K562 (cell line): ENCODE measurements at regions not wholly inside any gene's neighbourhood (a gene's known extent, or its start where the extent isn't known, plus 50 kb on each side); places are given as distances from the start of the nearest gene placed in this dataset.

Experiments
- ATAC-seq: fragments of 200-7000 bp; cut with Tn5 transposase; 3 replicates; pipeline ENCODE4 v1.9.1; 2020; ENCODE audit warnings: moderate library complexity
- BruUV-seq: library from RNA; stranded (reverse); fragments of 400-500 nt; replicated peaks from 2 replicates; lab custom pipeline; 2021; lab: Mats Ljungman, UMichigan
- CTCF ChIA-PET: fragments of 300-600 bp; formaldehyde crosslinking; extraction: SDS; loops from one replicate; lab custom pipeline; 2021; ENCODE audit warnings: low intra/inter-chr PET ratio; lab: Yijun Ruan, JAX
- POLR2A ChIA-PET: fragments of 300-600, 350-650 bp; sonication (Branson Sonifier 250); formaldehyde crosslinking; extraction: SDS; loops from one replicate; lab custom pipeline; 2021; ENCODE audit warnings: antibody characterized with exemption, inconsistent platforms; lab: Yijun Ruan, JAX
- DNase-seq, 4 experiments: peaks; one replicate each; pipeline versions ENCODE4 v3.0.0 to v3.0.0-alpha.2; 2011 to 2018; ENCODE audit warnings: low spot score in 3 of 4, mixed read lengths in 3 of 4; ENCODE audit errors: extremely low read depth in 1 of 4
- FAIRE-seq: peaks from 2 replicates; lab custom pipeline; 2011; peaks lifted over from hg19 to GRCh38; lab: Jason Lieb, UNC
- H2AFZ ChIP-seq: 2 replicates; pipeline ENCODE4 v1.6.0; 2011; ENCODE audit warnings: low read depth, low read length, control low read depth, inconsistent platforms
- H3K27ac ChIP-seq: fragments of 200-600 bp; 3 replicates; pipeline ENCODE4 v1.8.0; 2011; ENCODE audit warnings: low read depth, mild to moderate bottlenecking, control low read depth, inconsistent platforms, low read length, moderate library complexity, mixed read lengths; ENCODE audit errors: extremely low read depth
- H3K27me3 ChIP-seq, 2 experiments: fragments of 300-600 bp in 1 of 2; 2 replicates in 1 of 2; 3 replicates in 1 of 2; pipeline versions ENCODE4 v1.6.0 to v1.8.0; 2011; ENCODE audit warnings: inconsistent platforms in 2 of 2, low read length in 2 of 2, mild to moderate bottlenecking in 1 of 2, mixed read lengths in 1 of 2, moderate library complexity in 1 of 2; ENCODE audit not compliant: control insufficient read depth in 2 of 2, insufficient read depth in 2 of 2
- H3K36me3 ChIP-seq: fragments of 300-600 bp; 3 replicates; pipeline ENCODE4 v1.8.0; 2011; ENCODE audit warnings: mild to moderate bottlenecking, low read length, inconsistent platforms; ENCODE audit not compliant: control insufficient read depth, insufficient read depth
- H3K4me1 ChIP-seq, 2 experiments: fragments of 200-600 bp in 1 of 2; replicated peaks in 1 of 2; 2 replicates in 1 of 2; 3 replicates in 1 of 2; pipeline versions ENCODE4 v1.5.1 to v1.8.0; 2011; ENCODE audit warnings: inconsistent platforms in 2 of 2, low read length in 2 of 2, mild to moderate bottlenecking in 1 of 2, mixed read lengths in 1 of 2, moderate library complexity in 1 of 2; ENCODE audit not compliant: control insufficient read depth in 2 of 2, insufficient read depth in 2 of 2
- H3K4me2 ChIP-seq: 2 replicates; pipeline ENCODE4 v1.6.1; 2011; ENCODE audit warnings: low read length, control low read depth, inconsistent platforms, mixed read lengths; ENCODE audit not compliant: insufficient read depth
- H3K4me3 ChIP-seq: fragments of 200-600 bp; sonication (generic), shearing (Covaris generic); 2 replicates; pipeline ENCODE4 v1.5.1; 2016; ENCODE audit warnings: control low read depth, inconsistent platforms
- H3K79me2 ChIP-seq: fragments of 200-600 bp; 3 replicates; pipeline ENCODE4 v1.8.0; 2011; ENCODE audit warnings: low read length, inconsistent platforms; ENCODE audit not compliant: control insufficient read depth, insufficient read depth
- H3K9ac ChIP-seq, 2 experiments: 2 replicates each; pipeline versions ENCODE4 v1.6.0 to v1.6.1; 2011; ENCODE audit warnings: low read depth in 2 of 2, low read length in 2 of 2, control low read depth in 1 of 2, inconsistent platforms in 1 of 2, mild to moderate bottlenecking in 1 of 2, mixed read lengths in 1 of 2; ENCODE audit not compliant: insufficient read depth in 1 of 2
- H3K9me1 ChIP-seq: one replicate; pipeline ENCODE4 v1.6.0; 2011; ENCODE audit warnings: inconsistent platforms, mild to moderate bottlenecking, low read length, moderate library complexity; ENCODE audit not compliant: control insufficient read depth, insufficient read depth
- H3K9me3 ChIP-seq: replicated peaks from 2 replicates; pipeline ENCODE4 v1.5.1; 2011; ENCODE audit warnings: low read depth, low read length, inconsistent platforms; ENCODE audit not compliant: control insufficient read depth, insufficient read depth
- H4K20me1 ChIP-seq: replicated peaks from 2 replicates; pipeline ENCODE4 v1.6.1; 2011; ENCODE audit warnings: low read length, inconsistent platforms, mixed read lengths; ENCODE audit not compliant: control insufficient read depth, insufficient read depth
- DEAF1 ChIP-seq: fragments of 450-650 bp; formaldehyde crosslinking; IDR thresholded peaks from 2 replicates; pipeline ENCODE4 v1.4.0; 2020; ENCODE audit warnings: mild to moderate bottlenecking, moderate library complexity
- KAT8 ChIP-seq: fragments of 450-650 bp; IDR thresholded peaks from 2 replicates; pipeline ENCODE4 v1.6.1; 2016; ENCODE audit warnings: low read depth, mild to moderate bottlenecking
- KDM4B ChIP-seq, 2 experiments: fragments of 450-650 bp in 1 of 2; sonication (generic) in 1 of 2; IDR thresholded peaks; 2 replicates each; pipeline ENCODE4 v1.6.1; 2016 to 2017; ENCODE audit warnings: borderline replicate concordance in 2 of 2, antibody characterized with exemption in 1 of 2, low read depth in 1 of 2, mild to moderate bottlenecking in 1 of 2
- MEIS2 ChIP-seq: fragments of 450-650 bp; IDR thresholded peaks from 2 replicates; pipeline ENCODE4 v1.6.1; 2014; ENCODE audit warnings: mild to moderate bottlenecking; ENCODE audit not compliant: partially characterized antibody
- MTA2 ChIP-seq: fragments of 450-650 bp; IDR thresholded peaks from 2 replicates; pipeline ENCODE4 v1.6.1; 2016; ENCODE audit warnings: low read depth
- SMARCA4 ChIP-seq: fragments of 450-650 bp; IDR thresholded peaks from 2 replicates; pipeline ENCODE4 v1.6.1; 2016
- TRIM24 ChIP-seq, 2 experiments: fragments of 450-650 bp; IDR thresholded peaks; 2 replicates each; pipeline ENCODE4 v1.6.1; 2016
- YY1 ChIP-seq, 3 experiments: IDR thresholded peaks; 2 replicates each; pipeline ENCODE4 v1.6.1; 2011; ENCODE audit warnings: low read length in 2 of 3, mild to moderate bottlenecking in 2 of 3, moderate library complexity in 2 of 3, borderline replicate concordance in 1 of 3, control low read depth in 1 of 3, low read depth in 1 of 3; ENCODE audit not compliant: insufficient read depth in 3 of 3, insufficient replicate concordance in 2 of 3, control insufficient read depth in 1 of 3, insufficient read length in 1 of 3; ENCODE audit errors: extremely low read depth in 1 of 3
- ZNF134 ChIP-seq: fragments of 250-450 bp; sonication (Bioruptor Pico); conservative IDR thresholded peaks from 2 replicates; pipeline ENCODE4 v1.4.0; 2020
- ZNF431 ChIP-seq: sonication (generic); formaldehyde crosslinking; IDR thresholded peaks from 2 replicates; pipeline ENCODE4 v1.8.0; 2022; ENCODE audit warnings: mild to moderate bottlenecking, missing genetic modification reagents
- WGBS: fragments of 100-300 bp; shearing (Covaris generic); methylation state at CpG from one replicate; pipeline ENCODE4 v1.1.6; 2016; ENCODE audit warnings: low coverage, mixed read lengths; ENCODE audit not compliant: insufficient coverage; ENCODE audit errors: missing lambda C conversion rate; 5-methylcytosine and 5-hydroxymethylcytosine counted together
- in situ Hi-C: fragments of 300-500 bp; cut with MboI; formaldehyde crosslinking; loops from 4 replicates; pipeline ENCODE4 v1.15.0; 2018; ENCODE audit warnings: inconsistent platforms, mixed read lengths
- intact Hi-C: fragments of 100-400 bp; cut with micrococcal nuclease; formaldehyde crosslinking; loops from 2 replicates; pipeline ENCODE4 v1.14.2; 2022
- TF ChIP-seq, protein P1 (sequence below): fragments of 450-650 bp; IDR thresholded peaks from 2 replicates; pipeline ENCODE4 v1.6.1; 2018; ENCODE audit warnings: mild to moderate bottlenecking, low read depth; ENCODE audit not compliant: partially characterized antibody
- TF ChIP-seq, protein P2 (sequence below), 2 experiments: fragments of 450-650 bp in 1 of 2; IDR thresholded peaks; 2 replicates each; pipeline ENCODE4 v1.6.1; 2011 to 2017; ENCODE audit warnings: low read depth in 2 of 2, antibody characterized with exemption in 1 of 2, borderline replicate concordance in 1 of 2, low read length in 1 of 2, mild to moderate bottlenecking in 1 of 2, mixed read lengths in 1 of 2; ENCODE audit not compliant: control insufficient read depth in 1 of 2

GRCh38 chr11:116119158-116119557 lies 614.9 kb upstream of the CADM1 start:
- Histone ChIP-seq H3K4me2 (no peak overlapping the region), H3K4me1 (no peaks in the 10 kb centered on the region), H3K9me1 (no peaks in the 10 kb centered on the region), H2AFZ (no peak overlapping the region), H3K36me3 (no peaks in the 10 kb centered on the region), H4K20me1 (no peaks in the 10 kb centered on the region), H3K27ac (no peak overlapping the region), H3K27me3 (no peaks in the 10 kb centered on the region), H3K9me3 (no peaks in the 10 kb centered on the region), H3K79me2 (no peaks in the 10 kb centered on the region), H3K9ac (no peak overlapping the region), H3K4me3 (no peak overlapping the region)
- in situ Hi-C loops (no loop called here), intact Hi-C loops (no loop called here)
- no peak for ATAC-seq
- 5% methylated on average over 10 of the region's 11 CpGs for WGBS
- ChIA-PET CTCF (interaction anchor here (0.6 kb wide), 1 partner anchor 173 kb away, joined by 5 read pairs; no protein-coding TSS in a partner anchor), POLR2A (interaction anchor here (0.7 kb wide), 1 partner anchor 134 kb away, joined by 4 read pairs; no protein-coding TSS in a partner anchor)
- BruUV-seq, result no TSS peak
- no peak for FAIRE-seq
- DNase-seq, result no peak
- TF ChIP-seq, protein P1, sequence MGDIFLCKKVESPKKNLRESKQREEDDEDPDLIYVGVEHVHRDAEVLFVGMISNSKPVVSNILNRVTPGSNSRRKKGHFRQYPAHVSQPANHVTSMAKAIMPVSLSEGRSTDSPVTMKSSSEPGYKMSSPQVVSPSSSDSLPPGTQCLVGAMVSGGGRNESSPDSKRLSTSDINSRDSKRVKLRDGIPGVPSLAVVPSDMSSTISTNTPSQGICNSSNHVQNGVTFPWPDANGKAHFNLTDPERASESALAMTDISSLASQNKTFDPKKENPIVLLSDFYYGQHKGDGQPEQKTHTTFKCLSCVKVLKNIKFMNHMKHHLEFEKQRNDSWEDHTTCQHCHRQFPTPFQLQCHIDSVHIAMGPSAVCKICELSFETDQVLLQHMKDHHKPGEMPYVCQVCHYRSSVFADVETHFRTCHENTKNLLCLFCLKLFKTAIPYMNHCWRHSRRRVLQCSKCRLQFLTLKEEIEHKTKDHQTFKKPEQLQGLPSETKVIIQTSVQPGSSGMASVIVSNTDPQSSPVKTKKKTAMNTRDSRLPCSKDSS, result no peak
- TF ChIP-seq KDM4B (IDR thresholded peaks at IDR 0.05; ENCODE audit: borderline replicate concordance in 2 of 2, low read depth in 1 of 2) (no peak), YY1 (IDR thresholded peaks at IDR 0.05; ENCODE audit: borderline replicate concordance in 1 of 3, control insufficient read depth in 1 of 3, extremely low read depth in 1 of 3, insufficient read depth in 3 of 3, insufficient read length in 1 of 3, insufficient replicate concordance in 2 of 3, low read depth in 1 of 3, low read length in 2 of 3) (no peak), ZNF134 (CRISPR knock-in tag) (no peak), MEIS2 (no peak), MTA2 (no peak), TRIM24 (IDR thresholded peaks at IDR 0.05) (no peak), KAT8 (no peak), SMARCA4 (no peak), ZNF431 (CRISPR knock-in tag) (no peak), DEAF1 (no peak)
- TF ChIP-seq, protein P2, sequence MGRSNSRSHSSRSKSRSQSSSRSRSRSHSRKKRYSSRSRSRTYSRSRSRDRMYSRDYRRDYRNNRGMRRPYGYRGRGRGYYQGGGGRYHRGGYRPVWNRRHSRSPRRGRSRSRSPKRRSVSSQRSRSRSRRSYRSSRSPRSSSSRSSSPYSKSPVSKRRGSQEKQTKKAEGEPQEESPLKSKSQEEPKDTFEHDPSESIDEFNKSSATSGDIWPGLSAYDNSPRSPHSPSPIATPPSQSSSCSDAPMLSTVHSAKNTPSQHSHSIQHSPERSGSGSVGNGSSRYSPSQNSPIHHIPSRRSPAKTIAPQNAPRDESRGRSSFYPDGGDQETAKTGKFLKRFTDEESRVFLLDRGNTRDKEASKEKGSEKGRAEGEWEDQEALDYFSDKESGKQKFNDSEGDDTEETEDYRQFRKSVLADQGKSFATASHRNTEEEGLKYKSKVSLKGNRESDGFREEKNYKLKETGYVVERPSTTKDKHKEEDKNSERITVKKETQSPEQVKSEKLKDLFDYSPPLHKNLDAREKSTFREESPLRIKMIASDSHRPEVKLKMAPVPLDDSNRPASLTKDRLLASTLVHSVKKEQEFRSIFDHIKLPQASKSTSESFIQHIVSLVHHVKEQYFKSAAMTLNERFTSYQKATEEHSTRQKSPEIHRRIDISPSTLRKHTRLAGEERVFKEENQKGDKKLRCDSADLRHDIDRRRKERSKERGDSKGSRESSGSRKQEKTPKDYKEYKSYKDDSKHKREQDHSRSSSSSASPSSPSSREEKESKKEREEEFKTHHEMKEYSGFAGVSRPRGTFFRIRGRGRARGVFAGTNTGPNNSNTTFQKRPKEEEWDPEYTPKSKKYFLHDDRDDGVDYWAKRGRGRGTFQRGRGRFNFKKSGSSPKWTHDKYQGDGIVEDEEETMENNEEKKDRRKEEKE (IDR thresholded peaks at IDR 0.05; ENCODE audit: borderline replicate concordance in 1 of 2, control insufficient read depth in 1 of 2, low read depth in 2 of 2, low read length in 1 of 2), result no peak
